PC-9 (cell line): ENCODE measurements at regions not wholly inside any gene's neighbourhood (a gene's known extent, or its start where the extent isn't known, plus 50 kb on each side); places are given as distances from the start of the nearest gene placed in this dataset.

Source experiments
- BruUV-seq: library from RNA; stranded (reverse); fragments of 400-500 nt; replicated peaks from 2 replicates; lab custom pipeline; 2021; lab: Mats Ljungman, UMichigan
- CTCF ChIA-PET: fragments of 300-600 bp; sonication (Branson Sonifier 250); formaldehyde crosslinking; loops from one replicate; lab custom pipeline; 2022; ENCODE audit warnings: antibody characterized with exemption; lab: Charles Lee
- POLR2A ChIA-PET: fragments of 300-600 bp; sonication (Branson Sonifier 250); formaldehyde crosslinking; loops from one replicate; lab custom pipeline; 2022; ENCODE audit warnings: antibody characterized with exemption; ENCODE audit not compliant: unreplicated experiment; lab: Charles Lee
- DNase-seq, 2 experiments: peaks; one replicate each; pipeline versions ENCODE4 v3.0.0 to v3.0.0-alpha.2; 2015 to 2022; ENCODE audit warnings: mixed read lengths in 1 of 2
- H2AFZ ChIP-seq: fragments of 200-600 bp; sonication (generic); 2 replicates; pipeline ENCODE4 v1.8.1; 2017; ENCODE audit warnings: antibody characterized with exemption
- H3F3A ChIP-seq: fragments of 200-600 bp; sonication (generic); 2 replicates; pipeline ENCODE4 v1.8.1; 2017; ENCODE audit warnings: antibody characterized with exemption, mild to moderate bottlenecking, low read depth; ENCODE audit not compliant: insufficient read depth
- H3K27ac ChIP-seq: fragments of 200-600 bp; sonication (generic); 2 replicates; pipeline ENCODE4 v1.6.1; 2016; ENCODE audit warnings: mixed run types
- H3K27me3 ChIP-seq: fragments of 200-600 bp; sonication (generic); 2 replicates; pipeline ENCODE4 v1.6.1; 2016; ENCODE audit warnings: low read depth, mixed run types; ENCODE audit not compliant: insufficient read depth
- H3K36me3 ChIP-seq: fragments of 200-600 bp; sonication (generic); 2 replicates; pipeline ENCODE4 v1.6.1; 2016; ENCODE audit warnings: low read depth, mixed run types
- H3K4me1 ChIP-seq: fragments of 200-600 bp; sonication (generic); replicated peaks from 2 replicates; pipeline ENCODE4 v1.6.1; 2016; ENCODE audit warnings: mixed run types; ENCODE audit not compliant: insufficient read depth
- H3K4me2 ChIP-seq: fragments of 200-600 bp; sonication (generic); 2 replicates; pipeline ENCODE4 v1.6.1; 2017; ENCODE audit warnings: mixed run types
- H3K4me3 ChIP-seq: fragments of 200-600 bp; sonication (generic); 2 replicates; pipeline ENCODE4 v1.6.1; 2016; ENCODE audit warnings: mixed run types
- H3K79me2 ChIP-seq: fragments of 200-600 bp; sonication (generic); 2 replicates; pipeline ENCODE4 v1.6.1; 2017; ENCODE audit warnings: low read depth, mixed run types
- H3K9me2 ChIP-seq: fragments of 200-600 bp; sonication (generic); 2 replicates; pipeline ENCODE4 v1.8.1; 2017; ENCODE audit warnings: mild to moderate bottlenecking; ENCODE audit not compliant: insufficient read depth
- H3K9me3 ChIP-seq: fragments of 200-600 bp; sonication (generic); 2 replicates; pipeline ENCODE4 v1.8.1; 2016; ENCODE audit warnings: low read depth; ENCODE audit not compliant: insufficient read depth
- H4K20me1 ChIP-seq: fragments of 200-600 bp; sonication (generic); 2 replicates; pipeline ENCODE4 v1.8.1; 2017; ENCODE audit not compliant: insufficient read depth
- CTCF ChIP-seq: fragments of 200-600 bp; sonication (generic); conservative IDR thresholded peaks from 2 replicates; pipeline ENCODE4 v1.6.1; 2017; ENCODE audit warnings: mixed run types, antibody characterized with exemption, mild to moderate bottlenecking, moderate library complexity
- EZH2 ChIP-seq: fragments of 200-600 bp; sonication (generic); IDR thresholded peaks from 2 replicates; pipeline ENCODE4 v1.8.0; 2017; ENCODE audit warnings: antibody characterized with exemption, low read depth
- intact Hi-C: fragments of 100-400 bp; cut with micrococcal nuclease; formaldehyde crosslinking; loops from one replicate; pipeline ENCODE4 v1.10.0; 2022; ENCODE audit not compliant: unreplicated experiment

- ChIA-PET CTCF (no interaction called here), POLR2A (no interaction called here)
- no peak for DNase-seq
- Histone ChIP-seq H3K4me1 (no peaks in the 10 kb centered on the region), H2AFZ (no peak overlapping the region), H3K4me2 (no peak overlapping the region), H3K36me3 (no peaks in the 10 kb centered on the region), H3K27ac (no peak overlapping the region), H3K9me3 (no peaks in the 10 kb centered on the region), H3K9me2 (no peaks in the 10 kb centered on the region), H4K20me1 (no peaks in the 10 kb centered on the region), H3K27me3 (no peaks in the 10 kb centered on the region), H3F3A (no peaks in the 10 kb centered on the region), H3K4me3 (no peak overlapping the region), H3K79me2 (no peaks in the 10 kb centered on the region)
- no TSS peak for BruUV-seq
- no peak for TF ChIP-seq EZH2
- no peak for TF ChIP-seq CTCF
- intact Hi-C loops, result no loop called here
Observed at GRCh38 chr18:30469091-30469490, 573.5 kb downstream of the DSC3 start.

GRCh38 chr18:30465096-30465495, 577.4 kb downstream of the DSC3 start:
- ChIA-PET CTCF (no interaction called here), POLR2A (no interaction called here)
- H3K9me2 ChIP-seq, result no peaks in the 10 kb centered on the region
- H3K4me1 ChIP-seq, result no peaks in the 10 kb centered on the region
- intact Hi-C loops, result no loop called here
- no peak overlapping the region for H3K27ac ChIP-seq
- no peak overlapping the region for H3K4me3 ChIP-seq
- no peaks in the 10 kb centered on the region for H3K36me3 ChIP-seq
- TF ChIP-seq CTCF (no peak), EZH2 (no peak)
- BruUV-seq, result no TSS peak
- H3K9me3 ChIP-seq, result no peaks in the 10 kb centered on the region
- no peak overlapping the region for H2AFZ ChIP-seq
- H3K79me2 ChIP-seq, result no peaks in the 10 kb centered on the region
- H4K20me1 ChIP-seq, result no peaks in the 10 kb centered on the region
- H3K27me3 ChIP-seq, result no peaks in the 10 kb centered on the region
- H3F3A ChIP-seq, result no peaks in the 10 kb centered on the region
- H3K4me2 ChIP-seq, result no peak overlapping the region
- DNase-seq, result no peak

- Histone ChIP-seq H3K9me3 (no peaks in the 10 kb centered on the region), H3K27ac (no peak overlapping the region), H3K4me3 (no peak overlapping the region), H3K9me2 (no peaks in the 10 kb centered on the region), H4K20me1 (no peaks in the 10 kb centered on the region), H3K79me2 (no peaks in the 10 kb centered on the region), H3F3A (no peaks in the 10 kb centered on the region), H2AFZ (no peak overlapping the region), H3K4me2 (no peak overlapping the region), H3K36me3 (no peaks in the 10 kb centered on the region), H3K4me1 (no peaks in the 10 kb centered on the region), H3K27me3 (no peaks in the 10 kb centered on the region)
- intact Hi-C loops, result no loop called here
- no TSS peak for BruUV-seq
- ChIA-PET POLR2A (no interaction called here), CTCF (no interaction called here)
- TF ChIP-seq EZH2 (no peak), CTCF (no peak)
- DNase-seq, result no peak
Observed at GRCh38 chr18:30457156-30457555, 585.4 kb downstream of the DSC3 start.
